ENCODE measurements at regions not wholly inside any gene's neighbourhood (a gene's known extent, or its start where the extent isn't known, plus 50 kb on each side); places are given as distances from the start of the nearest gene placed in this dataset.

- TF ChIP-seq CTCF (IDR thresholded peaks at IDR 0.05; ENCODE audit: low read depth, low read length) = no peak
Observed at GRCh38 chr4:67030636-67031035, 514.7 kb downstream of the CENPC start.

GRCh38 chr4:67020438-67020797 lies 524.9 kb downstream of the CENPC start:
- Histone ChIP-seq H3K4me1 (no peaks in the 10 kb centered on the region), H3K4me3 (ENCODE audit: low read depth, low read length) (no peak overlapping the region), H3K36me3 (no peaks in the 10 kb centered on the region), H3K9me3 (no peaks in the 10 kb centered on the region; the same call in 1 of the 2 replicates), H3K27me3 (no peaks in the 10 kb centered on the region)
- DNase-seq = no peak
- no peak for TF ChIP-seq CTCF (IDR thresholded peaks at IDR 0.05; ENCODE audit: low read depth, low read length)

More at GRCh38 chr4:67030636-67031035, 514.7 kb downstream of the CENPC start:
- no peak for DNase-seq
- no peaks in the 10 kb centered on the region for H3K36me3 ChIP-seq
- no peak overlapping the region for H3K4me3 ChIP-seq (ENCODE audit: low read depth, low read length)
- H3K9me3 ChIP-seq = no peaks in the 10 kb centered on the region
- no peaks in the 10 kb centered on the region for H3K27me3 ChIP-seq
- H3K4me1 ChIP-seq = no peaks in the 10 kb centered on the region

- no peak for TF ChIP-seq CTCF (IDR thresholded peaks at IDR 0.05; ENCODE audit: low read depth, low read length)
- Histone ChIP-seq H3K9me3 (no peaks in the 10 kb centered on the region; the same call in 1 of the 2 replicates), H3K4me1 (no peaks in the 10 kb centered on the region), H3K36me3 (no peaks in the 10 kb centered on the region), H3K4me3 (ENCODE audit: low read depth, low read length) (no peak overlapping the region), H3K27me3 (no peaks in the 10 kb centered on the region)
- no peak for DNase-seq
Observed at GRCh38 chr4:67019686-67020437, 525.4 kb downstream of the CENPC start.

- no peak for DNase-seq
- TF ChIP-seq CTCF (IDR thresholded peaks at IDR 0.05; ENCODE audit: low read depth, low read length) = no peak
- H3K4me3 ChIP-seq (ENCODE audit: low read depth, low read length) = no peak overlapping the region
- no peaks in the 10 kb centered on the region; the same call in 1 of the 2 replicates for H3K9me3 ChIP-seq
- H3K27me3 ChIP-seq = no peaks in the 10 kb centered on the region
- H3K36me3 ChIP-seq = no peaks in the 10 kb centered on the region
- no peaks in the 10 kb centered on the region for H3K4me1 ChIP-seq
Observed at GRCh38 chr4:67014592-67014991, 530.7 kb downstream of the CENPC start.

- H3K9me3 ChIP-seq = no peaks in the 10 kb centered on the region
Observed at GRCh38 chr4:67006791-67007190, 538.5 kb downstream of the CENPC start.

More at GRCh38 chr4:67006791-67007190, 538.5 kb downstream of the CENPC start:
- Histone ChIP-seq H3K4me3 (ENCODE audit: low read depth, low read length) (no peak overlapping the region), H3K36me3 (no peaks in the 10 kb centered on the region), H3K4me1 (no peaks in the 10 kb centered on the region), H3K27me3 (no peaks in the 10 kb centered on the region)
- no peak for TF ChIP-seq CTCF (IDR thresholded peaks at IDR 0.05; ENCODE audit: low read depth, low read length)
- DNase-seq = no peak

Data from BE2C (cell line).